ENCODE measurements at regions not wholly inside any gene's neighbourhood (a gene's known extent, or its start where the extent isn't known, plus 50 kb on each side); places are given as distances from the start of the nearest gene placed in this dataset.
"Not testable (repeated sequence)": the region's sequence is repeated elsewhere in the genome, so short reads cannot be mapped to it uniquely, and the experiment has no call there.

DNA sequence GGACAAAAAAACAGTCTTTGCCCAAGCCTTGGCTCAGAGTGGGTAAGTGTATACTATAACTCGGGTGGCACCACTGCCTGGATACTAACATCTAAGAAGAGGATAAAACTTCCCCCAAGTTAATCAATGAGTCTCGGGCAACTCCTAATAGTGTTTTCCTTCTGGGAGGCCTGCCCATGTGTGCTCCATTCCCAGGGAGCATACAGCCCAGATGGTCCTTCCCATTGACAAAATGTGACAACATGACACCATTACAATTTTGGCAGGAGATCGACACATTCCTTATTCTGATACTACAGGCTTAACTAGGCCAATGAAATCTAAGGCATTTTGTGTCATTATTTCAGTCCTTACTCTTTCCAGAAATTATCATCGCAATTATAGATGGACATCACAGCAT is 52.7 kb upstream of the CRIM1 start:
- no peak for DNase-seq

DNA sequence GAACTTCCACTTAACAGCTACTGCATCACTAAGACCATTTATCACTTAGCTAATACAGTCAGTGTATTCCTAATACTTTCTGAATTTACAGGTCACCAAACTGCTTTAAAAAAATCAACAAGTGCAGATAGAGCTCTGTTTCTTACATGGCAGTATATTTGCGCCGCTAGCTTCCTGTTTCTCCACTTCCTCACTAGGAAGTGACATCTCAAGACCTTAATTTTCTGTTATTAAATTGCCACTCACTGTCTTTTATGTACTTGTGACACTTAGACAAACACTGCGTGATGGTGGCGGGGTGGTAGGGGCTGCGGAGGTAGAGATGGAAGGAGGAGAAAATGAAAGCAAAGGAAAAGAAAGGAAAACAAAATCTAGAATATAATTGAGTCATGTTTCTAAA is 53.7 kb upstream of the CRIM1 start:
- DNase-seq, result no peak

DNA sequence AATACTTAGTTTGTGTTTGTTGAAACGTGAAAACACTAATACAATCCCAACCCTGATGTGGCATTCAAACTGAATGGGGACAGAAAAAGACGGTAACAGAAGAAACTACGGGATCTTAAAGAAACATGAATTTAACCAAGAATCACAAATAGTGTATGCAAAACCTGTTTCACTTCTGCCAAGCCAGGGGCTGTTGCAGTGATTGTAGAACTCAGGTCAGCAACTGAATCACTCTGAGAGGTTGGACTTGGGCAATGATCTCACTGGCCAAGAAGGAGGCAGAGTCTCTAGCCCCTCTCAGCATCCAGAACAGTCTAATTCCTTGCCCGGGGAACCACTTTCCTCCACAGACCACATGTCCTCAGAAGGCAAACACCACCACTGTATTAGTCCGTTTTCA is 54.9 kb upstream of the CRIM1 start:
- no peak for DNase-seq

DNA sequence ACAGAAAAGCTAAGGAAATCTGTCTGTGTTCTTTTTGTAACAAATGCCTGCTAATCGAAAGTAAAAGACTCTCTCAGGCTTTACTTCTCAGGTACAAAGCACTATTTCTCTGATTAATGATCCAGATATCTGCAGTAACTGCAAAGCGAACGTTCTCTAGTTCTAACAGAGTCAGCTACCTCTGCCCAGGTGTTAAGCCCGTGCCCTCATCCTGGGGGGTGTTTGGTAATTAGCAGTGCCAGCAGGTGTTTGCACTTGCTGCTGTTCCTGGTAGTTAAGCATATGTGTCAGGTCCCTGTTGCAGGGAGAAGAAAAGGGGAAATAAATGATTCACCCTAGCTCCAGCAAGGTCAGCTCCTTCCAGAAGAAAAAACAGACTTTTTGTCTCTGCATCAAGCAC is 58.8 kb upstream of the CRIM1 start:
- DNase-seq, result no peak

DNA sequence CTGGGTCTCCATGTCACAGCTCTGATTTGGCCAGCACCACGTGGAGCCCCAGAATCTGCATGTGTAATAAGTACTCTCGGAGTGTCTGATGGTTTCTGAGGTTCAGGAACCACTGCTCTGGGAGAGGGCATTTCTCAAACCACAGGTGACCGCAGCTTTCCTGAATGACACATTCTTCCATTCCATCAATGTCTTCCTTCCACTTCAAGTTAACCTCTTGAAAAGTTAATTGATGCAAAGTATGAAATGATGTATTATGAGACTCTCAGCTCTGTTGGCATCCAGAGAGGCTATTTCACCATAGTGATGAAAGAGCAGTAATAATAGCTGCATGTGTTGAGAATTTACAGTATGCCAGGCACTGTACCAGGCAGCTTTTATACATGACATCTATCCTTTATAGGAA is 61.3 kb upstream of the CRIM1 start:
- DNase-seq, result peak; percentile 55

DNA sequence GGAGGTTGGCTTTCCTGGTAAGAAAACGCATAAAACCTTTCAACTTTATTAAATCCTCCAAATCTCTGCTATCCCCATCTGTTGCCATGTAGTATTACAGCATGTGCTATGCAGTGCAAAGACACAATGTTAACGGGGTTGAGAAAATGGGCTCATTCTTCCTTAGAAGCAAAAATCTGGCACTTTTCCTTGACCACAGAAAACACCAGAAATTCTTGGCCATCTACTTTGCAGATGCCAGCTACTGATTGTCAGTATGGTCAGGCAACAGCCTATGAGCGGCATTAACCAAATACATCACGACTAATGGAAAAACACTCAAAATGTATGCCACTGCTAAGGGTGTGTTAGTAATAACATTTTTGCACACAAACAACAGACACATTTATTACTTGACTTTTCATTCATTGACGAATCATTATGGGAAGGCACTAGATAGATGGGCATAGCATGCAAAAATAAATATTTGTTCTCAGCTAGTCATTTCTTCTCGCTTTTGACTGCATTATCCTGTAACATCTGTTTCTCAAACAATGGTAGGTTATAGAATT is 65.2 kb upstream of the CRIM1 start:
- no peak for DNase-seq

DNA sequence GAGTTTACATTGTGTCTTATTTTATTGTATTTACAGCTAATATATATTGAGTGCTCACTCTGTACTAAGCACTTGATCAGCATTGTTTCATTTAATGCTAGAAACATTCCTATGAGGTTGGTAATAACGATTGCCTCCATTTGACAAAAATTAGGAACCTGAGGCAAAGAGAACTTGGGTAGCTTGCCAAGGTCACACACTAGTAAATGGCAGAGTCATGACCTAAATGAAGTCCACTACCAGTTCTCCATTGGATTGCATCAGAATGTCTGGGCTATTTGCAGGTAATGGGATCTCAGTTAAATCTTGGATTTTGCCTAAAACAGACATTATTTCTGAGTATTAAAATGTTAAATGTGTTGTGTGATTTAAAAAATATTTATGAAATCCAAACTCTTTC is 65.8 kb upstream of the CRIM1 start:
- no peak for DNase-seq

DNA sequence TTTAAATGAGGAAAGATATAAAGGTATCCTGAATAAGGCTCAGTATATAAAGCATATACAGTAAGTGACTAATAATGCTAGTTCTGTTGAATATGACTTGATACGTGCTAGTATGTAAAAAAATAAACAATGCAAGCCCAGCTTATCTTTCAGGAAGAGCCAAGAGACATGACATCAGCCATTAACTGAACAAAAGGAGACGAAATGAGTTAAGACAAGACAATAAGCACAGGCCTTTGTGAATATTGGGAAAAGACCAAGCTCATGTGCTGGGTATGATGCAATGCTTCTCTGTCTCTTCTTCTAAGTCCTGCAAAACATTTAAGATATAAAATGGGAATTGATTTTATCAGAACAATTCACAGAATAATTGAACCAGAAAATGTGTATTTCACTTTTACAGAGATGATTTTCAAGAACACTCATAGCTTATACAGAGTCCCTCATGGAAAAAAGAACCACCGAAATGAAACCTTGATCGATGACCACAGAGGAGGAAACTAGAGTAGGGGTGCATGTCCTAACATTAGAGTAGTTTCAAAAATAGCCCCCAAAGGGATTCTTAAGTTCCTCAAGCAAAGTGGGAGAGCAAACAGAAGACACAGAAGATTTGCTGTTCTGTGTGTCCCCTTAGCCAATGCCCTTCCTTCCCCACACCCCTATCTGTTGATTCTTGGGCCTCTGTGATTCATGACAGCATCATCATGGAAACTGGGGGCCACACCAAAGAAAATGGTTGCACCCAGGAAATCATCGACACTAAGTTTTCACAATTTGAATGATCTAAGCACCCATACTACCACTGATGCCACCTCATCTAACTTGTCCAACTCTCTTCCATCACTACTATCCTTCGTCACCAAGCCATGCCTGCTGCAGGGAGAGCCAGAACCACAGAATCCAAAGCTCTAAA is 68.0 kb upstream of the CRIM1 start:
- DNase-seq, result peak; percentile 53

DNA sequence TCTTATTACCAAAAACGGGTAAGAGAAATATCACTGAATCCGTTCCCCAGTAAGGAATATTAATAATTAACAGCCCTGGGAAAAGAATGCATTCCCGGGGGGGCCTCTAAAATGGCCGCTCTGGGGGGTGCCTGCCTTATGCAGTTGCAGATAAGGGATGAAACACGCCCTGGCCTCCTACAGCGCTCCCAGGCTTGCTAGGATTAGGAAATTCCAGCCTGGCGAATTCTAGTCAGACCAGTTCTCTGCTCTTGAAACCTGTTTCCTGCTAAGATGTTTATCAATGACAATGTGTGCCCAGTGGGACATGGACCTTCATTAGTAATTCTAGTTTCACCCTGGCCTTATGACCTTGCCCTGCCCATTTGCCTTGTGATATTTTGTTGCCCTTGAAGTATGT is 76.1 kb upstream of the CRIM1 start:
- DNase-seq, result not testable (repeated sequence)

DNA sequence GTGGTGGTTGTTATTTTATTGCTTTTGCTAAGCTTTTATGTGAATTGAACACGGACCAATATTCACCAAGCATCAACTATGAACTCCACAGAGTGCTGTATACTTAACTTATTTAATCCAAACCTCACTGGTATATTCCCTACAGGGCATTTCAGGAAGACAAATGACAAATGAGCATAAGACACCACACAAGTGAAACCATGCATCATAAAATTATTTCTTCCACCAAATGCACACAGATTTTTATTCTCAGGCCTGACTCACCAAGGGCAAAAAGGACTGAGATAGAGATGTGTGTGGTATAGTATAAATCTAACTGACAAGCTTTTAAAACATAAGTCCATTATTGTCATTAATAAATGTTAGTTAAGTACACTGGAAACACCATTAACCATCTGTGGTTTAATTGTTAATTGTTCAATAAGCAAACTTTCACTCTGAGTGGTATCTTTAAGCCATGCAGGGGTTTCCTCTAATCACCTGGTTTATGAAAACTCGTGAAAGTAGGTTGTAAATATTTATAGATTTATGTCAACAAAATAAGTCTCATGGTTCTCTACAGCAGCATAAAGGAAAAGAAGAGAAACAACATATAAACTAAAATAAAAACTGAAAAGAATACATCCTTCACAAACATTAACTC is 77.6 kb upstream of the CRIM1 start:
- no peak for DNase-seq

DNA sequence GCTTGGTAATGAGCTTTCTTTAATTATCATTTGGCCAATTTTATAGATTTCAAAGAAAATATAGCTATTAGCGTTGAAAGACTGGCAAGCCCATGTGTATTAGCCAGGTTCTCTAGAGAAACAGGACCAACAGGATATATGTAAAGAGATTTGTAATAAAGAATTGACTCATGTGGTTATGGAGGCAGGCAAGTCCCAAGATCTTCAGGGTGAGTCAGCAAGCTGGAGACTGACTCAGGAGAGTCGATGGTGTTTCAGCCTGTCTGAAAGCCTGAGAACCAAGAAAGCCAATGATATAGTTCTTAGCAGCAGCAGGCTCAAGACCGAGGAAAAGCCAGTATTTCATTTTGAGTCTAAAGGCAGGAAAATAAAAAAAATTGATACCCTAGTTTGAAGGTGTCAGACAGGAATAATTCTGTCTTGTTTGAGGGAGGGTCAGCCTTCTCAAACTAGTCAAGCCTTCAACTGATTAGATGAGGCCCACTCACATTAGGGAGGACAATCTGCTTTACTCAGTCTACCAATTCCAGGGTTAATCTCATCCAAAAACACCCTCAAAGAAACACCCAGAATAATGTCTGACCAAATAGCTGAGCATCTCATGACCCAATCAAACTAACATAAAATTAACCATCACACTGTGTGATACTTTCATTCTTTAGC is 78.3 kb upstream of the CRIM1 start:
- DNase-seq, result peak; percentile 34

DNA sequence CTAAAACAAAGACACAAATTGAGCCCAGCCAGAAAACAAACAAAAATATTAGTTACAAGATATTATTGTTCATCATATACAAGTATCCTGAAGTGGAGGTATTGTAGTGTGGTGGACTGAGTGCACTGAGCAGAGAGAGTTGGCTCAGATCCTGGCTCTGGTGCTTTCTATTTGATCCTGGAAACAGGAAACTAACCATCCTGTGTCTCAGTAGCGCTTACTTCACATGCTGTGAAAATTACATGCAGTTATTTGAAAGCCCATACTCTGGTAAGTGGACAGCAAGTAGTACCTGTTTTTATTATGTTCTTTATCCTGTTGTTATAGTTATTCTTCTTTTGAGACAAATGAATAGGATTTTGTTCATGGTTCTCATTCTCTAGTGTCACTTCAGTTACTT is 84.3 kb upstream of the CRIM1 start:
- DNase-seq, result no peak

DNA sequence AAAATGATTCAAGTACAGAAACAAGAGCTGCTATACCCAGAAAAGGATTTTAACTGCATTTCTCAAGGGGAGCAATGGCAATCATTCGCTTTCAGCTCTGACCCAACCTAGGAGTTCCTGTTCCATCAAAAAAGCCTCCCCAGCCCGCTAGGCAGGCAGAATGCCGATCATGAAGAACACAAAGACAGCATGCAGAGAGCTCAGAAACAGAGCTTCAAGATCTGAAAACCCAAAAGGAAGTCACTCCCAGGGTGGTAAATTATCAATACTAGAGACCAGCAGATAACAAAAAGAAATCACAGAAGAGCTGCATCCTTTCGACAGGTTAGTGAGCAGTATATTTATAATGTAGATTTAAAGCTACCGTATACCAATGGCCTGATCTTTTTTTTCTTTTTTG is 84.8 kb upstream of the CRIM1 start:
- DNase-seq, result no peak

DNA sequence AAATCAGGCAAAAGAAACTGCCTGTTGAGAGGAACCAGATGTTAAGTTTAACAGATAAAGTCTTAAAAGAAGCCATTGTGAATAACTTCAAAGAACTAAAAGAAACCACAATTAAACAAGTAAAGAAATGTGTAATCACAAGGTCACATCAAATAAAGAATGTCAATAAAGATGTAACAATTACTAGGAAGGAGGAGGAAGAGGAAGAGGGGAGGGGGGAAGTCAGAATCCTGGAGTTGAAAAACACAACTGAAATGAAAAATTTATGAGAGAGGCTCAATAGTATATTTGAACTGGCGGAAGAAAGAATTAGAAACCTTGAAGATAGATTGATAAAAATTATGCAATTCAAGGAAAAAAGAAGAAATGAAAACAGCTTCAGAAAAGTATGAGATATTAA is 88.4 kb upstream of the CRIM1 start:
- no peak for DNase-seq

DNA sequence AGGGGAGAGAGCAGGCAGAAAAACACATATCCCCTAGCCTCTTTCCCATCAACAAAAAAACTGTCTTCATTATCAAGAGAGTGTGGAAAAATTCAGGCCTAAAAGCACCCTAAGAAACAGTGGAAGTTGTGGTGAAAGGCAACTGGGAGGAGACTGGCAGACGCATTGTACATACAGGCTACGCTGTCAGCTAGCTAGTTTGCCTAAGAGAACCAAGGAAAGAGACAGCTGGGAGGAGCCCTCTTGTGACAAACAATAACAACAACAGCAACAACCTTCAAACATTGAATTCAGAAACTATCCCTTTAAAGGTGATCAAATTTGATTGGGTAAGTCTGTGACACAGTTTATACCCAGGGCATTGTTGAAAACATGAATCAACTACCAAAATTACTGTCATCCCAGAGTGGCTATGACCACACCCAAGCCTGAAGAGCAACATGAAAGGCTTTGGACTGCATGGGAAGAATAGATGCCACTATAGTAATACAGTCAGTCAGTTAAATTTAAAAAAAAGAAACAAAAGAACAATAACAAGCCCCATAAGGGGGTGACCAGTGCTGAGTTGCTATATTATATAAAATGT is 88.9 kb upstream of the CRIM1 start:
- no peak for DNase-seq

DNA sequence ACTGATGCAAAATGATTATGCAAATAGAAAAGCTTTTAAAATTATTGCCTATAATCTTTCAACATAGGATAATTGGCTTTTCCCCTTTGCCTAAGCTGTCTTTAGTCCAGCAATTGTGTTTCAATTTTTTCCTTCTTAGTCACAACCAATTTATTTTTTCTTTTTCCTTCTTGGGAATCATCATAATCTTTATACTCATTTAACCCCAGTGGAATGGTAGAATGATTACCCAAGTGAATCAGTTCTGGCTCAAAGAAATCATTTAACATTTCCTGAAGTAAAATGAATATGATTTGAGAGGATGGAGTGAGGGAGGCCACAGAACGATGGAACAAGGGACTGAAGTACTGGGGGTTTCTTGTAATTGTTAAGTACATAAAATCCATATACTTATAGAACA is 93.0 kb upstream of the CRIM1 start:
- no peak for DNase-seq

DNA sequence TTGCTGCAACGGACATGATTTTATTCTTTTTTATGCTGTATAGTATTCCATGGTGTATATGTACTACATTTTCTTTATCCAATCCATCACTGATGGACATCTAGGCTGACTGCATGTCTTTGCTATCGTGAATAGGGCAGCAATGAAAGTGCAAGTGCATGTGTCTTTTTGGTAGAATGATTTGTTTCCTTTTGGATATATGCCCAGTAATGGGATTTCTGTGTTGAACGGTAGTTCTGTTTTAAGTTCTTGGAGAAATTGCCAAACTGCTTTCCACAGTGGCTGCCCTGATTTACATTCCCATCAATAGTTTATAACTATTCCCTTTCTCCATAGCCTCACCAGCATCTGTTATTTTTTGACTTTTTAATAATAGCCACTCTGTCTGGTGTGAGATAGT is 99.7 kb upstream of the CRIM1 start:
- no peak for DNase-seq

DNA sequence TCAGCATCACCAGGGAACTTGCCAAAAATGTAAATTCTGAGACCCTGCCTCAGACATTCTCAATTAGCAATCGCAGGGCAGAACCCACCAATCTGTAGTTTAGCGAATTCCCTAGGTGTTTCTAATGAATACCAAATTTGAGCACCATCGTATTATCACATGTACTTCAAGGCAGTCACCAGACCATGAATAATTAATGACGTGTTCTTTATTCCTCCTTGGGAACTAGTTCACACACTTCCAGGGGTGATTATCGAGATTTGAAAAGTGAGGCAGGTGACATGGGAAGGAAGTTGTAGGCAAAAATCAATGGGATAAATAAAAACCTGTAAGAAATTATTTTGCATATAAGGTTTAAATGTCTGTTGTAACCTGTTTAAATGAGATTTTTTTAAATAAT is 102.5 kb upstream of the CRIM1 start:
- no peak for DNase-seq

DNA sequence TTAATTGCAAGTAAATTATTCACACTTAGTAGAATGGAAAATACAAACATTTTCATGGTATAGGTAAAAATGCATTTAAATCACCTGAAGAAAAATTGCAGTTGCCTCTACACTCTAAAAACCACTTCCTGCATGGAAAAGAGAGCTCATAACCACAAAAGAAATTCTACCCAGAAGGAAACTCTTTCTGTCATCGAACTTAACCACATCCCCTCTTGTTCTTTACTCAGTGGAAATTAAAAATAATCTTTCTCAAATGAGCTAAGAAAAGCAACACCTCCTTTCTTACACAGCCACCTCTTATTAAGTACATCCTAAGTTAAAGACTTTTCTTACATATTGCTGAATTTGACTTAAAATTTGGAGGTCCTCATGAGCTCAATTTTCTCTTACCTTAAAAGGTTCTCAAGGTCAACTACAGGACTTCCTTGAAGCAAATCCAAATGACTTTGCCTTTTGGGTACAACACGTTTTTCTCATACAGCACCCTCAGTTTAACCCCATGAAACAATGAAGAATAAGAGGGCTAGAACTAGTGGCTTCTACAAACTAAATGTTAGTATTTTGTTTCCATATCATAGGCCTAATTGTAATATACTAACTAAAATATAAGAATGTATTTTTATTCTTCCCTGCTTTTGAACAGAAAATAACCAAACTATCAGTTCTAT is 109.1 kb upstream of the CRIM1 start:
- no peak for DNase-seq

DNA sequence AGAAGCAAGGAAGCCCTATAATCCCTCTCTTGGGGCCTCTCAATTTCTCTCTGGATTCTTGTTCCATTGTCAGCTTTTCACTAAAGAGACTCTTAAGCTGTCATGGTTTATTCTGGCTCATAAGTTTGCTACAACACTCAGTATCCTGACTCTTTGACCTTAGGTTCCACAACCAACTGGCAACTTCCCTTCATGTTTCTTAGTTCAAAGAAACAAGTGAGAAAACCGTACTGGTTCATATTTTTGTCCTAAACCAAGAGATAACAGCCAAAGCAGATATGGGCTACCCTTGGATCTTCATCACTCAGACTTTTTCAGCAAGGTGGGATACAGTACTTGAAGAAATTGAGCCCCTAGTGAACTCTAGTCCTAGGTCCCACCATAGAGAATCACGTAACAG is 109.9 kb upstream of the CRIM1 start:
- no peak for DNase-seq

DNA sequence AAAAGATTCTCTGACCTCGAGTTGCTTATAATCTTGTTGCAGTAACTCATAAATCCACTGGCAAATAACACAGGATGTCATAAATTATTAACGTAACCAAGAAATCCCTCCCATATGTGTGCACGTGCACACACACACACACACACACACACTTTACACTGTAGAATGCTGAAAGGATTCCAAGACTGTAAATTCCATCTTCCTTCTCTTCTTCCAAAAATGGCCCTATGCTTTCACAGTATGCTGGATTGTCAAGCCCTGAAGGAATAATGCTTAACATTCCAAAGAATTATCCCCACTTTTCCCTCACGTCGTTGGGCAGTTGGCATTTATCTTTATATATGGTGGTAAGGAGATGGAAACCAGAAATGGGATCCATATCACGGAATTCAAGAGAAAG is 117.5 kb upstream of the CRIM1 start:
- DNase-seq, result no peak

DNA sequence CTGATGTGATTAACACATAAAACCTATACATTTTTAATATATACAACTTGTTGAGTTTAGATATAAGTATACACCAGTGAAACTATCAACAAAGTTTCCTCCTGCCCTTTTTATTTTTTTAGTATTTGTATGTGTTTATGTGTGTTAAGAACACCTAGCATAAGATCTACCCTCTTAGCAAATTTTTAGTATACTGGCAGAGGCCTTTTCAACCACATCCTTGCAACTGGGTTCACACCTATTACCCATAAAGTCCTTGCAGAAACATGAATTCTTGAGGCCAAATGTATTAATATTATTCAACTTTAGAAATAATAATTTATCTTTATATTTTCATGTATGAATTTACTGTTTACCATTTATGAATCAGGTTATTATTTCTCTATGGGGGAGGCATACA is 119.7 kb upstream of the CRIM1 start:
- no peak for DNase-seq

DNA sequence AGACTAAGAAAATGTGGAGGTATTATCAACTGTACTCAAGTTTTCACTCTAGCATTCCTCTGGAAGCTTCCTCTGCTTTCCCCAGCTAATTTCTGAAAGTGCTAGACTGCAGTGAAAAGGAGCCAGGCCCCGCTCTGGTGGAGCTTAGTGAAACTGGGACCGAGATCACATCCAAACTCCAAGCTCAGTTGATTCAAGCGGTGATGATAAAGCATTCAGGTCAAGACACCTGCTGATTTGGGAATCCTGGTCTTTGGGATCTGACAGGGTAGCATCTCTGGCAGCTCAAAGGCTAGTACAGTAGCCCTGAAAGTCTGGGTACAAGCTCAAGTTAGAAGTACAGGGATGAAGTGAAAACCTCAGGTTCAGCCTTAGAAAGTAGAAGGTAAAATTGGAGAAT is 120.2 kb upstream of the CRIM1 start:
- no peak for DNase-seq
